Right renal cortex interstitium (tissue), 3 donors: ENCODE measurements at regions not wholly inside any gene's neighbourhood (a gene's known extent, or its start where the extent isn't known, plus 50 kb on each side); places are given as distances from the start of the nearest gene placed in this dataset.

Experiments used
- DNase-seq, 3 donors: peaks; one replicate each; pipeline ENCODE4 v3.0.0-alpha.2; 2013; ENCODE audit warnings: low read depth in 3 of 3, low spot score in 2 of 3

DNA sequence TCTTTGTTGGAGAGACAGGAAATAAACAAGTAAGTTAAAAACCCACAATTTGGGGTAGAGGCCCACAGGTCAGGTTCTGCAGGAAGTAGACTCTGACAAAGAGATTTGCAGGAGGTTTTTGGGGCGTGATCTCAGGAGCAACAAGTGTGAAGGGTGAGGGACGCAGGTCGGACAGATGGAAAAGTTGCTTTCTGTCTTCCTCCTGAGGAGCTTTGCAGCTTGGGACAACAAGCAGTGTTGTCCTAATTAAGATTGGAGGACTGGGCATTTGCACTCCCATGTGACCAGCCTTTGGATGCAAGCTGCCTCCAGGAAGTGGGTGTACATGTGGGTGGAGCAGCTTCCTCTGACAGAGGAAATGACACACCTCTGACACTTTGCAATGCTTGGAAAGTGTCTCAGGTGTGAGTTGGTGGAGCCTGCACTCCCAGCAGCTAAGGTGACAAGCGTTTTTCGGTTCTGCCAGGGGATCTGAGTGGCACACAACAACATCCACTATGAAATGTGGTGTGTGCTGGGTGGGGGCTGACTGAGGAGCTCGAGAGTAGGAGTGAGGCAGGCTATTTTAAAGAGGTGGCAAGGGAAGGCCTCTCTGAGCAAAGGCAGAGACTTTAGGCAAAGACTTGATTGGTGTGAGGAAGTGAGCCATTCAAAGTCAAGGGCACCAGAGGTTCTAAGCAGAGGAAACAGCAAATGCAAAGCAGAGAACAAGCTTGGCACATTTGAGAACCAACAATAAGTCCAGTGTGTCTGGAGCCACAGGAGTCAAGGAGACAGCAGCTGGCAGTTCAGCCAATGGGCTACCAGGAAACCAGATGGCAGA is 339.8 kb upstream of the GATB start:
- DNase-seq: no peak

DNA sequence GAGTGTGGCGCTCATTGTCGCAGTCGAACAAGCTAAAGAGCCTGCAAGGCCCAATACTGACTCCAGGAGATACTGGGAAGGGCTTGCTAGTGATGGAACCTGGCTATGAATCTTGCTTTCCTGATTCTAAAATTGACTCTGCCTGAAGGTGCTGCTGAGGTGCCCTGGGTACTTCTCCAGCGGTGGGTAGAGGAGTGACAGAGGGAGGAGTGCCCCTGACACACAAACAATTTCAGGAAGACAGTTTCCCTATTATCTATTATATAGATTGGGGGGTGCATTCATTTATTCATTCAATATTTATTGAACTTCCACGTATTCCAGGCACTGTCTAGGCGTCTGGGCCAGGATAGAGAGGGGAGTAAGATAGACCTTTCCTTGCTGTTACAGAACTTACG is 339.2 kb upstream of the GATB start:
- DNase-seq: no peak

DNA sequence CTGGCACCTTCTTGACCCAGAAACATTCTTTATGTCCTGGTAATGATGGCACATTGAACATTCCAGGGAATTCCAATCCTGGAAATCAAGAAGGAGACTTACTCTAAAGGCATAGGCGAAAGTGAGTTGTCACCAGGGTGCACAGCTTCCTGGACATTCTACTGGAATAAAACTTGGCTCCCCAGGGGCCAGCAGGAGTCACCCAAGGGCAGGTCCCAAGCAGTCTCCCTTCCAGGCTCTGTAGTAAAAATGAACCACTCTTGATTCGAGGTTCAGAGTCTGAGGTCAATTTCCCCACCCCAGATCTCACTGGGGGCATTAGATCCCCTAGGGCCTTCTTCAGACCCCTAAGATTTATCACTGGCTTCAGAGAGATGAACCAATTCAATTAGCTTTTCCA is 338.7 kb upstream of the GATB start:
- no peak for DNase-seq

DNA sequence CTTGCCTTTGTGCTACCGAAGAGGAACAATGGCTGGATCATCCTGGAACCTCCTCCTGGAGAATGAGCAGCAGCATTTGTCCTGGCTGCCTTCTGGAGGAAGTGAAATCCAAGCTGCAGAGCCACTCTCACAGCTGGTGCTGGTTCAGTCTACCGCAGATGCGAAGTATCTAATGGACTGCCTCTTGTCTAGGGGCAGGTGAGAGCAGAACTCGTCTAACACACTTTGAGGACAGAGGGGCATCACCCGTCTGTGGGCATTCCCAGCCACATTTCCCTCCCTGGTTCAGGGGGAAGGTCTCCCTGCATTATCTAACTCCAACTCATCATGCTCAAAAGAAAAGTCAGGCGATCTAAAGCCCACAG is 338.2 kb upstream of the GATB start:
- no peak for DNase-seq

DNA sequence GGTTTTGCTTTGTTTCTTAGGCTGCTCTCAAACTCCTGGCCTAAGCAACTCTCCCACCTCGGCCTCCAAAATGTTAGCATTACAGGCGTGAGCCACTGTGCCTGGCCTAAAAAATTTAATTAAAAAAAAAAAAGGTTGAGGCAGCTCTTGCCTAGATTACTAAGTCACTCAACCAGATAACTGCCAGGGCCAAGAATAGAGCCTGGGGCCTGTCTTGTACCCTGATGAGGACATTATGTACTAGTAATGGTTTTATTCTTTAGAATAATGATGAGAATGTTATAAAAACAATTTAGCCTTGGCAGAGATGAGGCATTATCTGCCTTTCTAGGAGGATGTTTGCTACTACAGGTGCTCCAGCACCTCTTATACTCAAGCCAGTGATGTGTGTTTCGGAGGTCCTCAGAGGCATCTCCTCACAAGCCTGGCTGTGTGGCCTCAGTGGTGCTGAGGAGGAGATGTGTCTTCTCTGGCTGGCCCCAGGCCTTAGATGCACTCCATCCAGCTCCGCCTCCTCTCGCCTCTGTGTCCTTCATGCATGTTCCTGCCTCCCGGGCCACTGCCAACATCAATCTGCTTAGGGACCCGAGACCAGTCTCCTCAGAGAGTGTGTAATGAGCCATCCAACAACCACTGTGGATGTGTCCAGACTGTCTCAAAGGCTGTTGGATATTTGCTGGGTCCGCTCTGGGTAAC is 337.7 kb upstream of the GATB start:
- DNase-seq: no peak

DNA sequence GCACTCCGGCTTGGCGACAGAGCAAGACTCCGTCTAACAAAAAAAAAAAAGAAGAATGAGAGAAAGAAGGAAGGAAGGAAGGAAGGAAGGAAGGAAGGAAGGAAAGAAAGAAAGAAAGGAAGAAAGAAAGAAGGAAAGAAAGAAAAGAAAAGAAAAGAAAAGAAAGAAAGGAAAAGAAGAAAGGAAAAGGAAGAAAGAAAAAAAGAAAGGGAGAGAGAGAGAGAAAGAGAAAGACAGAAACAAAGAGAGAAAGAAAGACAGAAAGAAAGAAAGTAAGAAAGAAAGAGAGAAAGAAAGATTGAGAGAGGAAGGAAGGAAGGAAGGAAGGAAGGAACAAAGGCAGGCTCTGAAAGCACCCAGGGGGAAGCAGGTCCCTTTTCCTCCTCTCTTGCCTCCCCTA is 336.6 kb upstream of the GATB start:
- no peak for DNase-seq

DNA sequence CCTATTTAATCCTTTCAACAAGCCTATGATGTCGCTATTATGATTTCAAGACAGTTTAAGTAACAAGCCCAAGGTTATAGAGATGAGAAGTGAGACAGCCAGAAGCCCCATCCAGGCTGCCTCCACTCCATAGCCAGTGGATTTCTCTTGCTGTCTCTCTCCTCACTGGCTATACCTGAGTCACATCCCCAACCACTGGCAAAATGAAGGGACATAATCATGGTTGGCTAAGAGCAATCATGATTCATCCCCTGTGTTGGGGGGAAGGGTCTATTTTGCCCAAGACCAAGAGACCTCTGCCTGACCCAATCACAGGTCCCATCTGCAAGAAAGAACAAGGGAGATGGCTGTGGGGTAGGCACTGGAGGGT is 334.9 kb upstream of the GATB start:
- DNase-seq: no peak

DNA sequence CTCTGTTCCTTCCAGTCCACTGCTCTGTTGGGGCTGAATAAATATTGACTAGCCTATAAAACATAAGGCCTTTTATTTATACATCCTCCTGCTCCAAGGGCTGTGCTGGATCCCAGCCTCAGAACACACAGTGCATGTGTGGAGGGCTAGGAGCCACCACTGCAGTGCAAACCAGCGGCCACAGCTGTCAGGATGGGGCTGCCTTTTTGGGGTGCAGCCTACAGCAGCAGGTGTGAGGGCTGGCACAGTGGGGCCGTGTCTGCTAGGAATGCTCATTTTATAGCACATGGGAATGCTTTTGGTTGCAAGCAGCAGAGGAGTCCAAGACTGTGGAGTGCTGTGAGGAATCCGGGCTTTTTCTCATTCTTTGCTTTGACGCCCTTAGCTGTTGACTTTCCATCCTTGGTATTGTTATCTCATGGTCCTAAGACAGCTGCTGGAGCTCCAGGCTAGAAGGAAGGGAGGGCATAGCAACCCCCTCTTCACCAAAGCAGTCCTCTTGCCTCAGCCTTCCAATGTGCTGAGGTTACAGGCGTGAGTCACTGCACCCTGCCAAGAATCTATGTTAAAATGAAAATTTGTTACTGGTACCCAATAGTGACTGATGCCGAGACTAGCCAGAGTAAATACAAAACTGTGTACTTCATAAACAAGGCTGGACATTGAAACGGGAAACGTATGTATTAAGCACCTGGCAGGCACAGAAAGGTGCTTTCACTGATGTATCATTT is 334.3 kb upstream of the GATB start:
- no peak for DNase-seq

DNA sequence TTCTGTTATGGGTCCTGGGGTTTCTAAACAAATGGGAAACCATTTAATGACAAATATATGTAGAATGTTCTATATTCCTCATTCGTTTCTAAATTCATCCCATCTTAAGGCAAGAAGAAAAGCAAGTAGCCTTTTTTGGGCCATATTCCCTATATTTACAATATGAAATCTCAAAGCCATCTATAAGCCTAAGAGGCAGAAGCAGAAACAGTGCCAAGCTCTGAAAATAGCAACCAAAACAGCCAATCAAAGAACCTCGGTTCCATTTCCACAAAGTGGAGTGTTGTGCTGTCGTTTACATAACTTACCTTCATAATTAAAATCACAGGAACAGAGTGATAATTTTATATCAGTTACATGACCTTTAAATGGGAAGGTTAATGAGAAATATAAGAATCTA is 330.6 kb upstream of the GATB start:
- DNase-seq: no peak

DNA sequence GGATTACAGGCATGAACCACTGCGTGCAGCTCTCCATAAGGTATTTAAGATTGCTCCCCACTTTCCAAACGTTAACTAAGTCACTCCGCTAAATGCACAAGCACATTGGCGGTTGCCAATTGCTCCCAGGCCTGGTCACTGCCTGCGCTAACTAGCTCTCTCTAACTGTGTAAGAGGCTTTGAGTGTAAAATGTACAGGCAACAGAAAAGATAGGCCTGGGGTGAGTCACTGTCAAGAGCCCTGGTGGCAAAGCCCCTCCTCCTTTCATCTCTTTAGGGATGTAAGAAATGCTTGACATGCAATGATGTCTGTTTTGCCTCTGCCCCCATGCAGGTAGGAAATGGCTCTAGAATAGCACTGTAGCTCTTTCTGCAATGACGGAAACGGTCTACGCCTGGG is 329.7 kb upstream of the GATB start:
- DNase-seq: no peak

DNA sequence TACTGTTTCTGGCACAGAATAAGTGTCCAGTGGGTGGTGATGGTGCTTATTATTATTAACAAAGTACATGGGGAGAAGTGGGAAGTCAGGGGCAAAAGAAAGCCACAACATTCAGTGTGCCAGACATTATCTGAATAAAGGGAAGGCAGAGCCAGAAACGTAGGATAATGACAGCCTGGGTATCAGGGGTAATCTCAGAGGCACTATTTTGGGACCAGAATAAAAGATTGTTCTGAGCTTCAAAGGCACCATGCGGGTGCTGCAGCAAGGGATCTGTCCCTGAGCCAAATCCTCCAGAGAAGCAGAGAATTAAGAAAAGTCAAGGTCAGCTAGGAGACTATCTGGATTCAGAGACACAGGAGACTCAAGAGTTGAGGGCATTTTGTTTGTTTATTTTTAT is 328.8 kb upstream of the GATB start:
- DNase-seq: no peak

DNA sequence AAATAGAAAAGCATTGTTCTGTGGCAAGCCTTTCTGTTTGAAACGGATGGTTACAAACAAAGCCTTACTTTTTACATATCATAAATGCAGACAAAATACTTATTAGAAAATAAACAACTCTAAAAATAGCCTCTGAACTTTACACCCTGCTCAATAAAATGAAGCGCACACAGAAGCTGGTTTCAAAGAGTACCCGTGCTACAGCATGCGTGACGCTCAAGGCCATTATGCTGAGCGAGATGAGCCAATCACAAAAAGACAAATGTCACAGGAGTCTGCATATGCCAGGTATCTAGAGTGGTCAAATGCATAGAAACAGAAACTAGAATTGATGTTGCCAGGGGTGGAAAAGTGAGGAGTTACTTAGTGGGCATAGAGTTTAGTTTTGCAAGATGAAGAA is 326.5 kb upstream of the GATB start:
- DNase-seq: no peak

DNA sequence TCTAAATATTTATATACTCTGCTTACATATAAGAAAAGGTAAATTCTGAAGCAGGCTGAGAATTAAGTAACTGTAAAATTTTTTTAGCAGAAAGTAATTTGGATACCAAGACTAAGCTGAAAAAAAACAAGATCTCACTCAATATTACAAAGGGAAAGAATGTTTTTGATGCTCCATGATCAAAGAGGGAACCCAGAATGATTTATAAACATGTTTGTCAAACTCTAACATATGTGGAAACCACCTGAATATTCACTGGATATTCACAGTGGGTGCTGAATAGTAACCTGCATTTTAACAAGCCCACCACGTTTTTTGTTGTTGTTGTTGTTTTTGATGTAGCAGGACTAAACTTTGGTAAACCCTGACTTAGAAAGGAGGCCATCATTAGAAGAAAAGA is 324.9 kb upstream of the GATB start:
- DNase-seq: no peak

DNA sequence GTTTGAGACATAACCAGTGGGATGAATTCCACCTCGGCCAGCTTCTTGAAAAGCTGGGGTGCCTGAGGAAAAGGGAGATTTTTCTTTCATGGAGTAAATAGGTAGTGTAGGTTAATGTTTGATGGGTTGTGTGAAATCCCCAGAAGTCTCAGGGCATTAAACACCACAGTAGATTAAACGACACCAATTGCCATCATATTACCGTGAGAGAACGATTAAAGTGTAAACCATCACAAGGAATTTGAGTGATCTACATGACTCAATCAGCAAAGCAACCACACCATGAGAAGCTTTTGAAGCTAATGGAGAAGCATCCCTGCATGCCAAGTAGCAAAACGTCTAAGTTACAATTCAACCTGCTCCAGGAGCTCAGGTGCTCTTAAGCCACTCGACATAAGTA is 322.5 kb upstream of the GATB start:
- no peak for DNase-seq

DNA sequence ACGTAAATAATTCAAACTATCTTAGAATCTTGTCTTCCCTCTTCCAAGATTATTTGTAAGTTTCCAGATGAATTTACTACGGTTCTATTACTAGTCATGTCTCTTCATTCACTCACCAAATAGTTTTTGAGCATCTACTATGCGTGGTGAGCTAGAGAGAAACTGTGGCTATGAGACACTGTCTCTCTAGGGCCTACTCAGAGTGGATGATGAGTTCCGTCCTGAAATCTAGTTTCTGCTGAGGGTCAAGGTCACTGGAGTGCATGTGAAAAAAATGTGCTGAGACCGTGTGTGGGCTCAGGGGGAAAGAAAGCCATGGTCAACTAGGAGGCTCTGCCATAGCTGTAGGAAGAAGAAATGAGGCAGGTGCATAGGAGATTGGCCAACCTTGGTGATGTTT is 320.2 kb upstream of the GATB start:
- no peak for DNase-seq

DNA sequence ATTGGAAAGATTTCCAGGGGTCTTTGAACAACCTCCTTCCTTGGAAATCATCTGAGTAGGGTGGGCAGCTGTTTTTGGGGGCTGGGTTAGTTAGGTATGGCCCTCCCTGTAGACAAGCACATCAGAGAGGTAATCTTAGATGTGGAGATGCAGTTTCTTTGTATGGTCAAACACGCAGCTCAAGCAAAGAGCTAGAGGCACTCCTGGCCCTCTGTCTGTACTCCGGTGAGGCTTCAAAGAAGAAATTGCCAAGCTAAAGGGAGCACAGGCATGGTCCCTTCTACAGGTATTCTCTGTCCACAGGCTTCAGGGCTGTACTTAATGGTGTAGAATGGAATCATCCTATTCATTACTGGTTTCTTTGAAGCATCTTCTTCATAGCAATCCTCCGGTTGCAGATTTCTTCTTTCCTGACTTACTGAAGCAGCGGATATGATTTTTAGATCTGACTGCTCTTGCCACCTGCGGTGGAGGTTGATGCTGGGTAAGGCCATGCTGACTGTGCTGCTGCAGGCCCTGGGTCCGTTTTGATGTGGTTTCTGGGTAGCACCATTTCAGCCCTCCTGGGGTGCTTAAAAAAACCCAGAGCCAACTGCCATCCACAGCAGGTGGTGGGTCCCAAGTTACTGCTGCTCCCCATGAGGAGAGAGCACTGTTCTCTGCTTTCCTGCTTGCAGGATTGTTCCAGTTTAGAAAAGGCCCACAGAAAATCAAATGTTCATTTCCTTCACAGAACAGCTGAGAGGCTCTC is 318.9 kb upstream of the GATB start:
- DNase-seq: no peak

DNA sequence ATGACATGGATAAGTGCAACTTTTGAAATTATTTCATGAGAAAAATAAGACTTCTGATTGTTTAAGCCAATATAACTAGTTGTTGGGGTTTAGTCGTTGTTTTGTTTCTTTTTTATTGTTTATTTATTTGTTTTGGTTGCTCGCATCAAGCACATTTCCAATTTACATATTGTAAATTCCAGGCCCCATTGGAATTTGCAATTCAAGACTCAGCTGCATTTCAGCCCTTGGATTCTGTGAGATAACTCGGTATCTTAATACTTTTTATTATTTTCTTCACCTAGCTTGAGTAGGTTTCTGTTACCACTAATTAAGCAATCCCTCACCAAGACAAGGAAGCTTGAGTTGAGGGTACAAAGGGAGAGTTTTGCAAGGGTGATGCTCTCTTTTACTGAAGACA is 318.3 kb upstream of the GATB start:
- no peak for DNase-seq

DNA sequence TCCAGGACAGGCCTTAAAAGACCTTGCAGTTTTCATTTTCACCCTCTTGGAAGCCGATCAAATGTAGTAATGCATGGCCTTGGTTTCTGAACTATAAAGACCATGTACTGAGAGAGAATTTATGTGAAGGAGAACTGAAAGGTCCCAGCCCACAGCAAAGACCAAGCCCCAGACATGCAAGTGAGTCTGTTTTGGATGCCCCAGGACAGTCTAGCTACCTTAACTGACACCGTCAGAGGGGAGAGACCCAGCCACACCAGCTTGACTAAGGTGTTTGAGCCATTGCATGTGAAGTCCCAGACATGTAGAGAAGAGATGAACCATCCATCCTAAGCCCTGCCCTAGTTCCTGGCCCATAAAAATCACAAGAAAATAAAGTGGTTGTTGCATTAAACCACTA is 316.8 kb upstream of the GATB start:
- no peak for DNase-seq

DNA sequence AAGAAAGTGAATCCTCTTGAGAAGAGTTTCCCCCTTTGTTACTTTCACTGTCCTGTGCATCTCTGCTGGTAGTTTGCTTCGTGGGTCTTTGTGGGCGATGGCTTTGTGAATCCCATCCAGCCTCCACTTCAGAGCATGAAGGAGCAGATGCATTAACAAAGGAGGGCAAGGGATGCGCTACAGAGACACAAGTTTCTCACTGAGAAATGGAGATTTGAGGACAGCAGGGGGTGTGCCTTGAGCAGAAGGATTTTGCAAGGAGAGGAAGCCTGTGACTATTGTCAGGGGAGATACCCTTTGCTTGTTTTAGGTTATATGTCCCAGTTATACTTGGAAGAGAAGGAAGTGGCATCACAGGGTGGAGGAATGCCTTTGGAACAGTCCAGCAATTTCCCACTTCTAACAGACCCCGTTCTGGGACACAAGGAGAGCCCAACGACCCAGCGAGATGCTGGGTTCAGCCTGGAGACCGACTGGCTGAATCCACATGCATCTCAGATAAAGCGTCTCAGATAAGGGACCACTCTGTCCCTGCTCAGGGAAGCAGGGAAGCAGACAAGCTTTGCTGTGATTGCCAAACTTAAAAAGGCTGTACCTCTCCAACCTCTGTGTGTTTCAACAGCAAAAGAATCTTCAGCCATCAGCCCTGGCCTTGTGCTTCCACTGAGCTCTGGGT is 314.6 kb upstream of the GATB start:
- DNase-seq: no peak

DNA sequence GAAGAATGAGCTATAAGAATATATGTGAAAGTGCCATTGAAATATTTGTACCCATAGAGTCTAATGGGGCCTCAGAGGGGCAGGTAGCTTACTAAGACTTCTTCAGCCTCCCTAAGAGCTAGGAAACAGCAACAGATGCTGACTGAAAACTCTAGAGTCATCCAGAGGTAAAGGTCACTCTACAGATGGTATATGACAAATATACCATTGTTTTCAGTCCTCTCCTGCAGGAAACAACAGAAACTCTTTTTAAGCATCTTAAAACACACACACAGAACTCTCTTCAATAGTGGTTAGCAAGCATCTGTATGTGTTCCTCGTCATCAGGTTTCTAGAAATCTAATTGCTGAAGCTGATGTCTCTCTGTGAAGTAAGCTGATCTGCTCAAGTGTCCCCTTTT is 313.8 kb upstream of the GATB start:
- DNase-seq: no peak

DNA sequence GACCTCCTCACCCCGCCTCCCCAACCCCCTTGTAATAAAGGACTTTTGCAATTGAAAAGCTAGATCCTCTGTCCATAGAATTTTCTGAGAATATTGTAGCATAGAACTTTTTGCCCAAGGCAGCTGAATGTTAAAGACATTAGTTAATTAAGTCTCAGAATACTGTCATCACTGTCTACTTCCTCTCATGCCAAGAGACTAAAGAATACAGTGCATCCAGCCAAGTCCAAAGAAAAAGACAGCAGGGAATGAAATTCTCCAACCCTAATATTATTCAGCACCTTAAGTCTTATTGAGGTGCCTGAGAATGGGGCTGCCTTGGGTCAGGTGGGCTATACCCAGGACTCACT is 313.3 kb upstream of the GATB start:
- no peak for DNase-seq
